Fibroblast of skin of left biceps (primary cell): ENCODE measurements at regions not wholly inside any gene's neighbourhood (a gene's known extent, or its start where the extent isn't known, plus 50 kb on each side); places are given as distances from the start of the nearest gene placed in this dataset.

Experiments
- DNase-seq, 2 experiments: peaks; one replicate each; pipeline ENCODE4 v3.0.0-alpha.2; 2013; ENCODE audit warnings: low read depth in 2 of 2

GRCh38 chr16:8375232-8375587 lies 215.1 kb downstream of the TMEM114 start:
- no peak for DNase-seq

GRCh38 chr16:8374586-8375231 lies 215.6 kb downstream of the TMEM114 start:
- no peak for DNase-seq

GRCh38 chr16:8373676-8374431 lies 216.5 kb downstream of the TMEM114 start:
- no peak for DNase-seq

GRCh38 chr16:8372141-8372540 lies 218.2 kb downstream of the TMEM114 start:
- no peak for DNase-seq

GRCh38 chr16:8370374-8371270 lies 219.7 kb downstream of the TMEM114 start:
- no peak for DNase-seq

GRCh38 chr16:8358937-8359336 lies 231.4 kb downstream of the TMEM114 start:
- no peak for DNase-seq

- DNase-seq, result no peak
These were observed 234.6 kb downstream of the TMEM114 start for GRCh38 chr16:8355675-8356074.

GRCh38 chr16:8346294-8346693 lies 244.0 kb downstream of the TMEM114 start:
- no peak for DNase-seq

- no peak for DNase-seq
These were observed 248.0 kb downstream of the TMEM114 start for GRCh38 chr16:8342276-8342675.

- no peak for DNase-seq
These were observed 259.6 kb downstream of the TMEM114 start for GRCh38 chr16:8330761-8331160.

GRCh38 chr16:8326232-8326631 lies 264.1 kb downstream of the TMEM114 start:
- DNase-seq, result no peak

GRCh38 chr16:8323153-8323552 lies 267.2 kb downstream of the TMEM114 start:
- no peak for DNase-seq

- DNase-seq, result no peak
These were observed 270.2 kb downstream of the TMEM114 start for GRCh38 chr16:8320131-8320530.

GRCh38 chr16:8310816-8311215 lies 279.5 kb downstream of the TMEM114 start:
- DNase-seq, result no peak

GRCh38 chr16:8310323-8310722 lies 280.0 kb downstream of the TMEM114 start:
- no peak for DNase-seq

- no peak for DNase-seq
These were observed 285.1 kb downstream of the TMEM114 start for GRCh38 chr16:8305201-8305600.

GRCh38 chr16:8299635-8300034 lies 290.7 kb downstream of the TMEM114 start:
- DNase-seq, result no peak

- no peak for DNase-seq
These were observed 294.6 kb downstream of the TMEM114 start for GRCh38 chr16:8295513-8296237.

- DNase-seq, result no peak
These were observed 296.9 kb downstream of the TMEM114 start for GRCh38 chr16:8293413-8293812.

- no peak for DNase-seq
These were observed 298.0 kb downstream of the TMEM114 start for GRCh38 chr16:8292271-8292670.

GRCh38 chr16:8286348-8286747 lies 304.0 kb downstream of the TMEM114 start:
- no peak for DNase-seq

GRCh38 chr16:8283195-8283594 lies 307.1 kb downstream of the TMEM114 start:
- no peak for DNase-seq
